SH-SY5Y (cell line): ENCODE measurements at regions not wholly inside any gene's neighbourhood (a gene's known extent, or its start where the extent isn't known, plus 50 kb on each side); places are given as distances from the start of the nearest gene placed in this dataset.

Source experiments
- GATA2 ChIP-seq: IDR thresholded peaks from 2 replicates; pipeline ENCODE4 v1.6.1; 2011; ENCODE audit warnings: mild to moderate bottlenecking, low read depth, low read length
- GATA3 ChIP-seq: IDR thresholded peaks from 2 replicates; pipeline ENCODE4 v1.6.1; 2011; ENCODE audit warnings: low read depth, mild to moderate bottlenecking, low read length, moderate library complexity

- TF ChIP-seq GATA2 (no peak), GATA3 (no peak)
Measured at GRCh38 chr21:16942703-16943102, 570.1 kb upstream of the CXADR start.

GRCh38 chr21:16943231-16943630 lies 569.6 kb upstream of the CXADR start:
- TF ChIP-seq GATA2 = no peak
- no peak for TF ChIP-seq GATA3

- TF ChIP-seq GATA3 (no peak), GATA2 (no peak)
Measured at GRCh38 chr21:16945580-16945979, 567.3 kb upstream of the CXADR start.

- TF ChIP-seq GATA3 (no peak), GATA2 (no peak)
Measured at GRCh38 chr21:16956824-16957223, 556.0 kb upstream of the CXADR start.

- TF ChIP-seq GATA2 (no peak), GATA3 (no peak)
Measured at GRCh38 chr21:16965424-16965823, 547.4 kb upstream of the CXADR start.

- TF ChIP-seq GATA3 (no peak), GATA2 (no peak)
Measured at GRCh38 chr21:16968436-16968835, 544.4 kb upstream of the CXADR start.

GRCh38 chr21:16969636-16970035 lies 543.2 kb upstream of the CXADR start:
- no peak for TF ChIP-seq GATA3
- TF ChIP-seq GATA2 = no peak

GRCh38 chr21:16974060-16974459 lies 538.8 kb upstream of the CXADR start:
- no peak for TF ChIP-seq GATA3
- no peak for TF ChIP-seq GATA2

- TF ChIP-seq GATA2 (no peak), GATA3 (no peak)
Measured at GRCh38 chr21:16976193-16976592, 536.6 kb upstream of the CXADR start.

- TF ChIP-seq GATA3 (no peak), GATA2 (no peak)
Measured at GRCh38 chr21:16978309-16978895, 534.4 kb upstream of the CXADR start.

GRCh38 chr21:16979574-16979973 lies 533.3 kb upstream of the CXADR start:
- TF ChIP-seq GATA3 (no peak), GATA2 (no peak)

GRCh38 chr21:16983420-16983819 lies 529.4 kb upstream of the CXADR start:
- TF ChIP-seq GATA3 (no peak), GATA2 (no peak)

- TF ChIP-seq GATA2 = no peak
- TF ChIP-seq GATA3 = no peak
Measured at GRCh38 chr21:16992448-16992847, 520.4 kb upstream of the CXADR start.

- TF ChIP-seq GATA2 (no peak), GATA3 (no peak)
Measured at GRCh38 chr21:16993416-16994038, 519.3 kb upstream of the CXADR start.

GRCh38 chr21:17002594-17003257 lies 510.1 kb upstream of the CXADR start:
- no peak for TF ChIP-seq GATA3
- TF ChIP-seq GATA2 = no peak
